ENCODE measurements at regions not wholly inside any gene's neighbourhood (a gene's known extent, or its start where the extent isn't known, plus 50 kb on each side); places are given as distances from the start of the nearest gene placed in this dataset.
A peak's percentile ranks its signal among the peaks of the same experiment; 100 is the strongest.

DNA sequence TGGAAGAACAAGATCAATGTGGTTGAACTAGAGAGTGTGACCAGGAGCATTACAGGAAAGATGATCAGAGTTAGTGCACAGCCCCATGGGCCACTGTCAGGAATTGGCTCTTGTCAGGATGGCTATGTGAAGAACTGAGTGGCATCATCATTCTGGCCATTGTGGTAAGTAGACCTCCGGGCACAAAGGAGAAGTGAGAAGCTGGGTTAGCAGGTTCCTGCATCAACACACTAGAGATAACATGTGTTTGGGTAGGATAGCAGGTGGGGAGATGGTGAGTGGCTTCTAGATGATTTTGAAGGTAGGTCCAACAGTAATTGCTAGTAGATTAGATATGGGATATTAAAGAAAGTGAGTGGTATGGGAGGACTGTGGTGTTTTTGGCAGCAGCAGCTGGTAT is 408.2 kb downstream of the TSN start:
- DNase-seq (ENCODE audit: low spot score), result no peak

DNA sequence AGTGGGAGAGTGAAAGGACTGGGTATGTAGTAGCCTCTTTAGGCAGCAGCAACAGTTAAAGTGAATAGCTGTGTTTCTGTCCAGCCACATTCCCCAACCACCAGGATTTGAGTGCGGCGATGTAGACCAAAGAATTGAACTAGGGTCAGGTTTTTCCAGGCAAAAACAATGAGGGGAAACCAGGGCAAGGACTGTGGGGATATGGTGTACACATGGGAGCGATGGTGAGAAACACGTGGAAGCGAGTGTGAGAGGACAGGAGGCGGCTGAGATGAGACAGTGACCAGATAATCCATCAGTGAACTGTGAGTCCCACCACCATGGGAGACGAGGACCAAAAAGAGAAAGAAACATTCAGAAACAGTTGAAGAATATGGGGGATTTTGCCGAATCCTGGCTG is 409.5 kb downstream of the TSN start:
- DNase-seq (ENCODE audit: low spot score), result no peak

DNA sequence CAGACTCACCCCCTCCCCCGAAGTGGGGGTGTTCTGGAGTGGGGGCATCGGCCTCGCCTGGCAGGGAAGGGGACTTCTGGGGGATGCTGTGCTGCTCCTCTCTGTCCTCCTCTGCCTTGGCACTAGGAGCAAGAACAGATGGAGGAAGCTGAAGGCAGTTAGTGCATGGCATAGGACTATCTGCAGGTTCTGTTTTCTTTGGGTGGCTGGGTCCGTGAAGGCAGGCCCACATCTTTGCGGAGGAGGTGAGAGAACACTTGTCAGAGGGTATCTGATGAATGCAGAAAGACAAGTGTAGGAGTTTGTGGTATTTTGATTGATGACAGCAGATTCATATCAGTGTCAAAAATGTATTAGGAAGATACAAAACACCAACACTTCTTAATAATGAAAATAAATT is 411.4 kb downstream of the TSN start:
- no peak for DNase-seq (ENCODE audit: low spot score)

DNA sequence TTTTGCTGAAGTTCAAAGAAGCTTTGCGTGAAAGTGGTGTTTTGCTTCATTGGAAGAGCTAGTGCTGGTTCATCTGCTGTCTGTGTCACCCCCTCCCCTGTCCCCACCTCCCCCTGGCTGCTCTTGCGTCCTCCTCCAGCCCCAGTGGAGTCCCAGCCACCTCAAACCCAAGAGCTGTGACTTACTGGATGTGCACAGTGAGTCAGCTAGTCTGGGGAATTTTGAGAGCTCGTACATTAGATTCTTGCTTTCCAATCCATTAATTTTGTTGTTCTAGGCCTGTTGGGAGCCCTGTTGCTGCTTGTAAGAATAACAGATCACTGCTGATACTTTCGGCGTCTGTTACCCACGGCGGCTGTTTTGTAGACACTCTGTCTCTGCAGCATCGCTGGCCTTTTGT is 412.1 kb downstream of the TSN start:
- no peak for DNase-seq (ENCODE audit: low spot score)

DNA sequence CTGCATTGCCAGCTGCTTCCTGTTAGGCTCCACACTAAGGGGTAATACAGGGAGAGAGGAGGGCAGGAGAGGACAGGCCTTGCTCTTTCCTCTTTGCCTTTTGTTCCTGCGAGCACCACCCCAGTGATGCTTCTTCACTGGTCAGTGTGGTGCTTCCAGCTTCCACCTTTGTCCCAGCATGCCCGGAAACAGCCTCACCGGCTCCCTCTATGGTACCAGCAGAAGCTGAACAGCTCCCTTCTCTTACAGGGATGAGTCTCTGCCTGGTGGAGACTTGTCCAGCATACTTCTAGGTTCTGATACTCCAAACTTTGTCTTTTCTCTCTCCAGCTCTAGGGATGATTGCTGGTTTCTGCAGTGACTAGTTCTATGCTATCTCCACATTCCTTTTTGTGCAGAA is 413.3 kb downstream of the TSN start:
- no peak for DNase-seq (ENCODE audit: low spot score)

DNA sequence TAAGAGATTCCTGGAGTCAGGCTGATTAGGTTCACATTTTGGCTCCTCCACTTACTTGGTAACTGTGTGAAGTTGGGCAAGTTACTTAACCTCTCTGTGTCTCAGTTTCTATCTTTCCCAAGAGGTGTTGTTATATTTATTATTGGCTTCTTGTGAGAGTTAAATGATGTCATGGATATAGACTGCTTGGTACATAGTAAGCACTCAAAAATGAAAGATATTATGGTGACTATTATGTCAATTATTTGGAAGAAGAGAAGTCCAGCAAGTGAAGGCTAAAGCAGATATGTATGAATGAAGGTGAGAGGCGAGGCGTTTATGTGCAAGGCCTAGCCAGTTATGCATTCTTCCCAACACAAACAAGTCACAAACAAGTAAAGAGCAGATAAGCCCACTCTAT is 417.4 kb downstream of the TSN start:
- DNase-seq (ENCODE audit: low spot score), result no peak

DNA sequence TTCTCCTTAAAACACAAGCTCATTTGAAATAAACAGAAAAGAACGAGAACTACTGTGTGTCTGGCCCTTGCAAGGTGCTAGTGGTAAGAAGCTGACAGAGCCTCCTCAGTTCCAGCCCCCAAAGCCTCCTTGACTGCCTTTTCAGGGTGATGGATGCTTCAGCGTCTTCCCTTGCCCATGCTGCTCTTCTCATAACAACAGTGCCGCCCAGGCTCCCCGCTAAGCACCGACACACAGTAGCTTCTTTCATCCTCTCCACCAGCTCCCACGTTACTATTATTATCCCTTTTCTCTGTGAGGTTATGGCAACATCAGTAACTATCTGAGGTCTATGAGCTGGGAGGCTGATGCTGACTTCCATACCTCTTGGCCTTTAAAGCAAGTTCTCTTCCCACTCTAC is 418.6 kb downstream of the TSN start:
- DNase-seq (ENCODE audit: low spot score), result no peak

DNA sequence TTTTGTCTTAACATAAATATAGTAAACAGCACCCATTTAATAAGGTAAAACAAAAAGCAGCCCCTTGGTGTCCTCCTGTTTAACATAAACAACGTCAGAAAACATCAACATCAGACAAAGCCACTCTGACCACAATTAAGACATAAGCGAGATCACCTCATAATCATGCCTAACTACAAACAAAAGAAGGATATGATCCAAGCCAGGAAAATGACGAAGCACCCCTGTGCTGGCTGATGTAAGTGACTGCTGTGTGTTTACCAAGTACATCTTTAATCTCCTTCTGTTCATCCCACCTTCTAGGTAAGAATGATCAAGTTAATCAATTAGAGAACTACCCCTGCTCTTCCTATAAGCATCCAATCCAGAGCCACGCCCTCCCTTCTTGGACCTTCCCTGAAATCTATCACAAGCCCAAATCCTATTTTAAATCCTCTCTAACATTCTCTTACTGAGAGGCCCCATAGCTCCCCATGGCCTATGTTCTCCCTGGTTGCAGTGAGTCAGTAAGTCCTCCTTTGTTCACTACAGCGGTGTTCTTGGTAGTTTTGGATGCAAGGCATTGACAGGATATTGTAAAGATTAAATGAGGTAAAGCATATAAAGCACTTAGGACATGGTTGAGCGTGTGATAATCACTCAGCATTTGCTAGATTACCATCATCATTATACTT is 424.2 kb downstream of the TSN start:
- no peak for DNase-seq (ENCODE audit: low spot score)

DNA sequence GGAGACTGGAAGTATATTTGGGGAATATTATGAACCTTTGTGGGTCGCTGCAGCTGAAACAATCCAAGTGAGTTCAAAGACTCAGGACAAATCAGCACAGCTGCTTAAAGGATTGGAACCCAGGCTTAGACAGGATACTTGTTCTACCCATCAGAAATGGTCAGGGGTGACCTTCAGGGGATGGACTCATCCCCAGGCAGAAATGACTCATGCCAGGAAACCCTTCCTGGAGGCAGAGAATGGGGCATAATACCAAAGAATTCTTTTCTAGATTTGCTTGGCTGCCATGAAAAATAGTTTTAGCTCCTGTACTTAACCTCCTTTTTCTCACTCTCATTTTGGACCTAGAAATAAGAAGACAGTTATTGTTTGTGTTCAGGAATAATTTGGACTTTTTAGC is 425.5 kb downstream of the TSN start:
- DNase-seq (ENCODE audit: low spot score), result no peak

DNA sequence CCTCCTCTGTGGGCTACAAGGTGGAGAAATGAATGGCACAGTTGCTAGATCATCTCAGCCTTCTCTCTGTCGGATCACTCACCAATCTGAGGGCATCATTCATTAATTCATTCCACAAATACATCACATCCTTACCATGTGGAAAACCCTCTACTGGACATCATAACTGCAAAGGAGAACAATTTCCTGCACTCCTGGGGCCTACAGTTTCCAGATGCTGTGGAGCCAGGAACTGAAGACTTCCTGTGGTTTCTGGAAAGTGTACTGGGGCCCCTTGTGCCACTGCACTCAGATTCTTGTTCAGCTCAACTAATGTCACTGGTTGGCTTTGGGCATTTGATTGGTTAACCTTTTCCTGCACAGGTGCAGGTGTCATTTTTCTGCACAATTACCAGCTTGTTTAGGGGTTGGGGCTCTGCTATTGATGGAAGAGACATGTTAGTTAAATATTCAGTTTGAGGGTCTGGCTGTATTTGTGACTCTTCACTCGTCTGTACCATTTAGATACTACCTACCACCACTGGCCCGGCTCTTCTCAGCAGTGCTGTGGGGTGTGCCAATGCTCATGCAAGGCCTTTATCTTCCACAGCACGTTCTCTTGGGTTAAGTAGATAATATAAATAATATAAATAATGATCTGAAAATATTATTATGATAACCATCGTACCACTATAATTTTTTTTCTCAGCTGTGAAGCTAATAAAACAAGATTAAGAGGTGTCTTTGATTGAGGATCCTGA is 427.3 kb downstream of the TSN start:
- no peak for DNase-seq (ENCODE audit: low spot score)

DNA sequence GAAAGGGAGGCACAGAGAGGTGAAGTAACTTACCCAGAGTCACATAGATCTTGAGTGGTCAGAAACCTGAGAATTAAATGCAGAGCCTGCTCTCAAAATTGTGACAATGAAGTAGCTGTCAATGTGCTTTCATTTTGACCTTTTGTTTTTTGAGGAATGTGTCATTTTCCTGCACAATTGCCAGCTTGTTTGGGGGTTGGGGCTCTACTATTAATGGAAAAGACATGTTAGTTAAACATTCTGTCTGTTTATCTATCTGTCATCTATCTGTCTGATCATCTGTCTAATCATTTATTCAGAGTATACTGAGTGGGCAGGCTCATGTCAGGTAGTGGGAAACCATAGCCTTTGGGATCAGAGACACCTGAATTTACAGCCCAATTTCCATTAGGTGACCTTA is 428.4 kb downstream of the TSN start:
- DNase-seq (ENCODE audit: low spot score), result no peak

DNA sequence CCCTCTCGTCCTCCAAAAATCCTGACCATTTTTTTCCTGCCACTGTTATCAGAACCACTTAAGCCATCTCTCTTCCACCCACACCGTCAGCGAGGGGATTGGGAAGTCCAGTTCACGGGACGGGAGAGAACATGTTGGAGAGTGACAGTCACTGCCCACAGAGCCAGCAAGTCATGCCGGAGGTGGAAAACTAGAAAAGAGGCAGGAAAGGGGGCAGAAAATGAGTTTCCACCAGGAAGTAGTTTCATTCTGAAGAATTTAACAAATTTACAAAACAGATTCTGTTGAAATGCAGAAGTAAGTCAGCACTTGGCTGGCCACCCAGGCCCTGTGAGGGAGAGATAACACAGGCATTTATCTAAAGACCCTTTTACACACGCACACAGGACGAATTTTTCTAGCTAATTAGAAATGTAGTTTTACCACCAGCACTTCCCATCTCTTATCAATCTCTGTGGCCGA is 431.3 kb downstream of the TSN start:
- DNase-seq (ENCODE audit: low spot score), result no peak

DNA sequence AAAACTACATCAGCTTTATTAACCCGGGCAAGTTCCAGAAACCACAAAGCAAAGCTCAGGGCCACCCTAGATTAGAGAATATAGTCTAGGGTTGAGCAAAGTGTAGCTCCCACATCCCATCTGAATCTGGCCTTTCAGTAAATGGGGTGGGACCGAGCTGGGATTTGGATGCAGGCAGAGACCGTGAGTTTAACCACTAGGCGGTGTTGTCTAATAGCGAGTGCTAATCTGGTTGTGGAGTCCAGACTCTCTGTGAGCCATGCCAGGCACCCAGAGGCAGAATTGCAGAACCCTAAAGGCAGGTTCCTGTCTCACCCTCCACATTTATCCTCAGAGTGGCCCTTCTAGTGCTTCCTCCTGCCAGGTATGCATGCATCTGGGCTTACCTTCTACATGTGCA is 435.9 kb downstream of the TSN start:
- DNase-seq (ENCODE audit: low spot score), result peak; percentile 9

DNA sequence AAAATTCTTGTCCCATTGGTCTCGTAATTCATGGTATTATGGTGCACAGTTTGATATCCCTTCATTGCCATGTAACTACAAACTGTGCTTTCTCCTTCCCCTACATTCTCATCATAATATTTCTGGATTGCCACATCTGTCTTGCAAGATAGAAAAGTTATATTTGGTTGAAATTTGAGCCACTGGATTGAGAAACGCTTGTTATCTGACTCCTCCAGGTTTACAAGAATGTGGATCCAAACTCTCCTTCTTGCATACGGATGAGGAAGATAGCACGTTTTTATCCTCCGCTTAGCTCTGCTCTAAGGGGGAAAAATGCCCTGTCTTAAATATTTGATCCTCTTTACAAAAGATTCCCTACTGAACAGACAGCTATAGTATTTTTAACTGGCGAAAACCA is 438.2 kb downstream of the TSN start:
- DNase-seq (ENCODE audit: low spot score), result no peak

DNA sequence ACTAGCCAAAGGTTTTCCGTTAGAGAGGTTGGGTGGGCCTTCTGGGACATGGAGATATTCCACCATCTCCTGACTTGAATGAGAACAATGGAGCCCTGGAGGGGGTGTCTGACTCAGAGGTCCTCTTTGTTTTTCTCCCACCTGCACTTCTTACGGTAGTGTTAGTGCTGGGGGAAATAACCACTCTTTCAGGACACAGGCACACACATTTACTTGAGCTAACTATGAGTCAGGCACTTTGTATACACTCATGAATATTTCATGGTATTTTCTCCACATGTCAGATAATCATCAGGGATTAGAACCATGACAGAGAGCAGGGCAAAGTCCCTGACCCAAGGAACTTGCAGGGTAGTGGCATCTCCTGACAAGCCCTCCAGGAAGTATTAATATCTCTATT is 439.1 kb downstream of the TSN start:
- DNase-seq (ENCODE audit: low spot score), result no peak

DNA sequence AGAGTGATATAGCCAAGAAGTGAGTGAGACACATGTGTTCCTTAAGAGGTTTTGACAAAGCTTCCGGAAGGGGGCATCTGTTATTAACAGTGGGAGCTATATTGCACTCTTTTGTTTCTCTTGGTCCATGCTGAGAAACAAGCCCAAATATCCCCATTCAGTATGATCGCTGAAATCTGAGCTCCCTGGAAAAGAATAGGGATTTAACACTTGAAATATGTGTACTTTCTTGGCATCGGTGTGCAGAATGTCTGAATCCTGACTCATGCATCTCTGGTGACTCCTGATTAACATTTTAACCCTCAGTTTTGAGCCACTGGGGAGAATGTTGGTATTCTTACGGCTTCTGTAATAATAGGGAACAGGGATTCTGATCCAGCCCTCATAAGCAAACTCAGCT is 448.1 kb downstream of the TSN start:
- DNase-seq (ENCODE audit: low spot score), result no peak

DNA sequence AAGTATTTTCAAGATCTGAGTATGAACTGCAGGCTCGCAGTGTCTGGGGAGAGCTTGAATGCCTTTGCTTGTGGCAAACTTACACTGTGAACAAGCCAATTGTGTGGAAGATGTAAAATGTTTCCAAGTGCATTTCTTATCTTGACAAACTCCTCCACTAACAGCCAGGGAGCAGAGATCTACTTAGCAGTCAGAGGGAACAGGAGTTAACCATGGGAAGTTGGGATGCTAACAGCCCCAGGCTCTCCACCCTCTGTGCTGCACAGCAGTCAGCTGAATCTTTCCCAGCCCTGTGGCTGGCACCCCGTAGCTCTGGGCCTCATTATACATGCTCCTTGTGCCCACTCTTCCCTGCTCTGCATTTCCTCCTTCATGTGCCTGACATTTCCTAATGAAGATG is 450.2 kb downstream of the TSN start:
- DNase-seq (ENCODE audit: low spot score), result no peak

DNA sequence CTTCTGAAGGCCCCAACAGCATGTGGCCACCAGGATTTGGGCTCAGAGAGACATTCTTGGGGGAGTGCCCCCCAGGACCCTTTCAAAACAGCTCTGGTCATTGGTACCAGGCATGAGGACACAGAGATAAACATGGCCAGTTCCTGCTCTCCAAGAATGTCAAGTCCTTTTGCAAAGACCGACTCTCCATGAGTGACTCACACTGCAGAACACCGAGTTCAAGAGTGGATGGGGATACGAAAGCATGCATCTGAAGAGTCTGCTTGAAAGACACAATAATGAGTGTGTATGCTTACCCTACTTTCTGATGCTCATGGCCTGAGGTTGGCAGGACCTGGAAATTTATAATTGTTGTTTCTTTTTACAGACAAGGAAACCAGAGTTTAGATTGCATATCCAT is 450.6 kb downstream of the TSN start:
- no peak for DNase-seq (ENCODE audit: low spot score)

DNA sequence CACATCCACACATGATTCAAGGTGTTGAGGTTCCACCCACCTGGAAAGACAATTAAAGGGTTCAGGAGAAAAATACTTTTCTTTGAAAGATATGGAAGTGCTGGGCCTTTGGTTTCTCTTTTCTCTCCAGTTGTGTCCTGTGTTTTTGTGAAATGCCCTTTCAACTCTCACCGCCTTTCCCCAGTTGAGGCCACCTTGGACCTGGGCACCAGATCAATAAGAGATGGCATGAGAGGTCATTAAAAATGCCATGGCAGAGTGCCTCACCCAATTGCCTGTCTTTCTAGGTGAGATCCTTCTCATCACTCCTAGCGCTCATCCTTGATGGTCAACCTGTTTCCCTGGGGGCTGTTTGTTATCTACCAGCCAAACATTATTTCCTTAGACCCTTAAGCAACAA is 453.9 kb downstream of the TSN start:
- DNase-seq (ENCODE audit: low spot score), result no peak

DNA sequence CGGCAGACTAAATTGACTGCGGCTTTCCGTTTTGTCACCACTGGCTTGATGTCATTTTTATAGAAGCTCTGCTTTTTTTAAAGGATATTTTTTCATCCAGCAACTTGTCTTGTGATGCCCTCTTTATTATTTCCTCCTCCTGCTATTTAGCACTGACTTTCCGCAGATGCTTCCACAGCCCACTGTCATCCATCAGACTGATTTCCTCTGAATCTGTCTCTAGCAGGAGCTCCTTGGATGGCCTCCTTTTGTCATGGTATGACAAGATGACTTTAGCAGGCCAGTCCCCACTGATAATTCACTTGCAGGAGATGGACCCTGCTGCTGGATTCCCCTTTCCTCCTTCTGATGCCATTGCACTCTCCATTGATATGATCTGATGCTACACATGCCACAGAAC is 454.6 kb downstream of the TSN start:
- DNase-seq (ENCODE audit: low spot score), result no peak

DNA sequence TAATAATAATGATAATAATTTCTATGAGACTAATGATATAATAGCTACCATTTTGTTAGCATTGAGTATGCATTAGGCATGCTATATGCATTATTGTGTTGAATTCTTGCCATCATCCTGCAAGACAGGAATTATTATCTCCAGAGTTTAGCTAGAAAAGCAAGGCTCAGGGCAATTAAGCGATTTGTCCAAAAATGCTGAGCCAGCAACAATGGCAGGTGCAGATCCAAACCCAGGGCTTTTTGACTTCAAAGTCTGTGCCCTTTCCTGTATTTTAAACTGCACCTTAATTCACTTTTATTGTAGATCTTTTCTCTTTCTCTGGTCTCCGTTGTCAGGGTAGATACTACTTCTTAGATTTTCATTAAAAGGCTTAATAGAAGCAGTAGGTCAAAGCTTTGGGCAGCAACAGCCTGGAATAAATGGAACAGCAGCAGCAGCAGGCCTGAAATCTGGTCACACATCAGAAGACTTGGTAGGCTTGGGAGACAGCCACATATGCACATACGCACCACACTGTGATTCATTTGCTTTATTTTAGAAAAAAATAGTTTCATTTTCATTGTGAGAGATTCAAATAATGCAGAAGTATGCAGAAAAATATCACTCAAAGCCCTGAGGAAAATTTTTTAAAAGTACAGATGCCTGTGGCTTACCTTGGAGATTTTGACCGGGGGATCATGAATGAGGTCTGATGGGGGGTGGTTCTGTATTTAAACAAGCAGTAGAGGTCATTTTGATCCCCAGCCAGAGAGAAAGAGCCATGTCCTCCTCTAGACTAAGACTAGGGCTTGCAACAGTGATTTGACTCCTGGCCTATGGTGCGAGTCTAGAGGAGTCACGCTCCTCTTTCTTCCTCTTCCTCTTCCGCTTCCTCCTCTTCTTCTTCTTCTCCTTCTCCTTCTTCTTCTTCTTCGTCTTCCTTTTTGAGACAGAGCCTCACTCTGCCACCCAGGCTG is 455.7 kb downstream of the TSN start:
- DNase-seq (ENCODE audit: low spot score), result no peak

DNA sequence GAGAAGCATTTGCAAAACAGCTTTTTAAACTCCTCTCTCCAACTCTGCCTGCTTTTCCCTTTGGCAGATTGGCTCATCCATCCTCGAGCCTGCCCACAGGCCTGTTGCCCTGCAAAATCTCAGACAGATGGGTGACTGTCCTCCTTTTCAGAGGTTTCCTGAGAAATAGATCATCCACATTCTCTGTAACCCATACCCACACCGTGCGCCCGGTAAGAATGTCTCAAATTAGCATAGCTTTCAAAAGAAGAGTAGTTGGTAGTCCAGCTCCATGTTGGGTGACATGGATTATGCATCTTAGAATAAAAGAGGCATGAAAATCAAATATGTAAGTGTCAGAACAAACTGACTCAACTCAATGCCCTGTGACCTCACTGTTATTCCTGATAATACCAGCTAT is 457.9 kb downstream of the TSN start:
- DNase-seq (ENCODE audit: low spot score), result no peak

All from SK-N-DZ (cell line).